ENCODE measurements at regions not wholly inside any gene's neighbourhood (a gene's known extent, or its start where the extent isn't known, plus 50 kb on each side); places are given as distances from the start of the nearest gene placed in this dataset.

- no peak overlapping the region for H3K4me3 Mint-ChIP-seq
- H3K4me1 Mint-ChIP-seq, result no peaks in the 10 kb centered on the region
- no peaks in the 10 kb centered on the region for H3K36me3 Mint-ChIP-seq
- peaks cover 0 to 4% (median 0%) of the 10 kb centered on the region in 3 donors for H3K27me3 Mint-ChIP-seq (ENCODE audit: low read depth in 3 of 3)
- peaks cover 0 to 5% (median 0%) of the 10 kb centered on the region in 6 donors for H3K9me3 Mint-ChIP-seq
- DNase-seq, result no peak
- no peak overlapping the region for H3K27ac Mint-ChIP-seq
Measured at GRCh38 chr2:41924709-41925408, 123.0 kb upstream of the PKDCC start.

DNA sequence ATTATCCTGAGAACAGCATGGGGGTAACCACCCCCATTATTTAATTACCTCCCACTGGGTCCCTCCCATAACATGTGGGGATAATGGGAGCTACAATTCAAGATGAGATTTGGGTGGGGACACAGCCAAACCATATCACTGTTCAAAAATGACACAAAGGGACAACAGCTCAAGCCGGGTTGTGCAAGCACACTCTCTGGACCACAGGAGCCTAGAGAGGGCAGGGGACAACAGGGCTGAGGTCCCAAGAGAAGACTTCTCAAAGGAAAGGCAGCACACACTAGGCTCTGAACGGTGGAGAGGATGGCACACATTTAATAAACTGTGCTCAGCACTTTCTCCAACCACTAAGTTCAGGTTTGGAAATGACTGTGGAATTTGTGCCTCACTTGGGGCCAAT, 122.1 kb upstream of the PKDCC start:
- Mint-ChIP-seq H3K9me3 (peaks cover 0 to 5% (median 0%) of the 10 kb centered on the region in 6 donors), H3K36me3 (no peaks in the 10 kb centered on the region), H3K4me3 (no peak overlapping the region), H3K27ac (no peak overlapping the region), H3K27me3 (ENCODE audit: low read depth in 3 of 3) (peaks cover 0 to 2% (median 0%) of the 10 kb centered on the region in 3 donors), H3K4me1 (no peaks in the 10 kb centered on the region)
- no peak for DNase-seq

DNA sequence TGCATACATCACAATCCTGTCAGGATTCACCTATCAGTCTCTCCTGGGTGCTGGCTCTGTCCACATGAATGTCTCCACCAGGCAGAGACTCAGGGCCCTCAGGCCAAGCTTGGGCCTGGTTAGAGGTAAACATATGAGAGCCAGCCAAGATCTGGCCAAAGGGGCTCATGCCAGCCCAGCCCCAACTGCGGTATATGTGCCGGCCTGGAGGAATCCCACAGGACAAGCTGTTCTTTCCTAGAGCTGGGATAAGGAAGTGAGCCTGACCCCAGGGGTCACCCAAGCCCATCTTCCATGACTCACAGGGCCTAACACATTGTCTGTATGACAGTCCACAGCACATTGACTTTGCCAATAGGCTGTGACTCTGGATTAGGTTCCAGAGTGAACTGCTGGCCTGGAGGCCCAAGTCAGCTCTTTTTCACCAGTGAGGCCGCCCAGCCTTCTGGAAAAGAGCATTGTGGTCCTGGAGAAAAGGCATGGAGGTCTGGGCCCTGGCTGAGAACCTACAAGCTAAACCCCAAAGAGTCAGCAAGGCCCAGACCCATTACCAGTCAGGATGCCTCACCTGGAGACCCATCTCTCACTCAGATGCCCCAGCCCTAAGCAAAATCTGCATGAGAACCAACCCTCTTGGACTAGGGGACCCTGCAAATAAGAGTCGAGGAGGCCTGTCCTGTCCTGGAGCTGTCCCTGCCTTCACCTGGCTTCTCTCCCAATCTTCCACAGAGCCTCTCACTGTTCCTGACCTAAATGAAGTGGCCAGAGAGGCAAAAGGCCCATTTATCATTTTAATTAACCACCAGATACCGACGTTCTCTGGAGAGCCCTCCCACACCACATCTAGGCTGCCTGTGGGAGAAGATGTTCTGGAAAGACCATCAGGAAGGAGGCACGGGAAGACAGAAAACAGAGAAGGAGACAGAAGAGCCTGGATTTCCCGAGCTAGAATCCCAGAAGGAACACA, 120.9 kb upstream of the PKDCC start:
- Mint-ChIP-seq H3K4me1 (no peaks in the 10 kb centered on the region), H3K9me3 (peaks cover 0 to 5% (median 0%) of the 10 kb centered on the region in 6 donors), H3K27me3 (ENCODE audit: low read depth in 3 of 3) (peaks cover 0 to 2% (median 1%) of the 10 kb centered on the region in 3 donors), H3K4me3 (no peak overlapping the region), H3K27ac (no peak overlapping the region), H3K36me3 (no peaks in the 10 kb centered on the region)
- no peak for DNase-seq

DNA sequence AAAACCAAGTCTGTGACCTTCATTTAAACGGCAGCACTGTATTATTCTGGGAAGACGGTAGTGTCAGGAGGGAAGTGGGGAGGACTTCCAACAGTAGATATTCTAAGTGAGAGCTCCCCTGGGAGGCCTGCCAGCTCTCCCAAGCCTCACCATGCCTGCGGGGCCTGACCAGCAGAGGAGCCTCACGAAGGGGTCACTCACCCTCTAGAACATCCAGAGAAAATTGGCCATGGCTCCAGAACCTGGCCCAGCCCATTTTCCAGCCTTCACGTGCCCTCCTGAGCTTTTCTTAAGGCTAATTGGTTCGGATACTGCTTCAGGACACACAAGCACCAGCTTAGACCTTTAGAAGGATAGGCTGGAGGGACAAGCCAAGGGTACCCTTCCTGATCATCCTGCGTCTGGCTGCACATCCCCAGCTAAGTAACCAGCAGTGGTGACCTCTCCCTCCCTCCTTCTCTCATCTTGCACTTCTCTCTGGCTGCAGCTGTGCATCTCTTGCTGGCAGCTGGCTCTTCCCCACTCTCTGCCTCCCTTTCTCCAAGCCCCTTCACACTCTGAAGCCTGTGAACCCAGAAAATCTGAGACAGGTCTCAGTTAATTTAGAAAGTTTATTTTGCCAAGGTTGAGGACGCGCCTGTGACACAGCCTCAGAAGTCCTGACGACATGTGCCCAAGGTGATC, 120.1 kb upstream of the PKDCC start:
- Mint-ChIP-seq H3K27ac (no peak overlapping the region), H3K9me3 (peaks cover 0 to 5% (median 0%) of the 10 kb centered on the region in 6 donors), H3K4me1 (no peaks in the 10 kb centered on the region), H3K27me3 (ENCODE audit: low read depth in 3 of 3) (peaks cover 0 to 2% (median 1%) of the 10 kb centered on the region in 3 donors), H3K36me3 (no peaks in the 10 kb centered on the region), H3K4me3 (no peak overlapping the region)
- no peak for DNase-seq

DNA sequence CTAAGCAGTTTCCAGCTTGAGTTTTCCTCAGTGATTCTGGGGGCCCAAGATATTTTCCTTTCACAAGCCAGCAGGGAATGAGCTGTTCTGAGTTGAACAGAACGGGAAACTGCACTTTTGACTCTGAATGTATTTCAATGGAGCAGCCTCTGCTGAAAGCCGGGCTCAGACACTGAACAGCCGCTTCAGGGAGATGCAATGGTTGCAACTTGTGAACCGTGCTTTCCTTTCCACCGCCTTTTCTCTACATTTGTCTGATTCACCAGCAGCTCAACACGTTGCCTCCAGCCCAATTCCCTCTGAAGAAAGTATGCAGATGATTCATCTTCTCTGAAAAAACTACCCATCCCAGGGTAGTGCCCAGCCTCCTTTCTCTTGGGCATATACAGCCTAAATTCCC, 119.3 kb upstream of the PKDCC start:
- no peak for DNase-seq
- no peaks in the 10 kb centered on the region for H3K36me3 Mint-ChIP-seq
- H3K4me3 Mint-ChIP-seq, result no peak overlapping the region
- H3K27ac Mint-ChIP-seq, result no peak overlapping the region
- peaks cover 0 to 2% (median 1%) of the 10 kb centered on the region in 3 donors for H3K27me3 Mint-ChIP-seq (ENCODE audit: low read depth in 3 of 3)
- H3K9me3 Mint-ChIP-seq, result peaks cover 0 to 5% (median 0%) of the 10 kb centered on the region in 6 donors
- no peaks in the 10 kb centered on the region for H3K4me1 Mint-ChIP-seq

- no peaks in the 10 kb centered on the region for H3K9me3 Mint-ChIP-seq
- H3K4me1 Mint-ChIP-seq, result no peaks in the 10 kb centered on the region
- no peaks in the 10 kb centered on the region for H3K36me3 Mint-ChIP-seq
- H3K4me3 Mint-ChIP-seq, result no peak overlapping the region
- peaks cover 0 to 4% (median 2%) of the 10 kb centered on the region in 3 donors for H3K27me3 Mint-ChIP-seq (ENCODE audit: low read depth in 3 of 3)
- no peak overlapping the region for H3K27ac Mint-ChIP-seq
- no peak for DNase-seq
Measured at GRCh38 chr2:41930807-41931566, 116.8 kb upstream of the PKDCC start.

DNA sequence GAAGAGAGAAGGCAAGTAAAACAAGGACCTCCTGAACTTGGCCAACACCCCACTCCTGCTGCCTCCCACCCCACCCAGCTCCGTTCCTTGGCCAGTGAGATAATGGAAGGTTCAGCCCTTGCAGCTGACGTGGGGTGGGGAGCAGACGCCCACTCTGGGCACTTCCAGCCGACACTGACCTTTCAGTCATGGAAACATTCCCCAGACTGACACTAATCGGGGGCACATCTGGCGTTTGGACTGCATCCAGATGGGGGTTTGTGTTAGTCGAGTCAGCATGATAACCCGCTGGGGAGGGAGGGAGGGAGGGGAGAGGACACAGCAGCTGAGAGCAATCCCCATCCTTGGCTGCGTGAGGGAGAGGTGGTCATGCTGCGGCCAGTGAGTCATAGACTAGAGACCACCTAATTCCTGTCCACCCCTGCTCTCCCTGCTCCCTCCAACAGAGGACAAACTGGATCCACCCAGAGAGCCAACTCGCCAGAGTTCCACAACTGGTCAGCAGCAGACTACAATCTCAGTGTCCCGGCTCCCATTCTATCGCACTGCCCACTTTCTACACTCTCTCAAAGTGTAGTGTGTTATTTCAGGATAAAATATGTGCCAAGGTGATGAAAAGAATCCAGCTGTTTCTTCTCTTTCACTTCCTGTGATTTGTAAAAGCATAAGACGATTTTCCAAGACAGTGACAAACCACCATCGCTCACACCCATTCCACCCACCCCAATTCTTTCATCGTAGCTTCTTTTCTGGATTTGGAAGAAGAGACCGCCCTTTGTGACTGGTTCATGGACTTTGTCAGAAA, 115.4 kb upstream of the PKDCC start:
- peaks cover 0 to 4% (median 2%) of the 10 kb centered on the region in 3 donors for H3K27me3 Mint-ChIP-seq (ENCODE audit: low read depth in 3 of 3)
- H3K4me1 Mint-ChIP-seq, result no peaks in the 10 kb centered on the region
- no peak overlapping the region for H3K4me3 Mint-ChIP-seq
- no peak for DNase-seq
- no peaks in the 10 kb centered on the region for H3K9me3 Mint-ChIP-seq
- no peak overlapping the region for H3K27ac Mint-ChIP-seq
- no peaks in the 10 kb centered on the region for H3K36me3 Mint-ChIP-seq

GRCh38 chr2:41933046-41933420, 114.8 kb upstream of the PKDCC start:
- Mint-ChIP-seq H3K27me3 (ENCODE audit: low read depth in 3 of 3) (peaks cover 0 to 4% (median 2%) of the 10 kb centered on the region in 3 donors), H3K27ac (no peak overlapping the region), H3K9me3 (no peaks in the 10 kb centered on the region), H3K4me1 (no peaks in the 10 kb centered on the region), H3K4me3 (no peak overlapping the region), H3K36me3 (no peaks in the 10 kb centered on the region)
- DNase-seq, result no peak

DNA sequence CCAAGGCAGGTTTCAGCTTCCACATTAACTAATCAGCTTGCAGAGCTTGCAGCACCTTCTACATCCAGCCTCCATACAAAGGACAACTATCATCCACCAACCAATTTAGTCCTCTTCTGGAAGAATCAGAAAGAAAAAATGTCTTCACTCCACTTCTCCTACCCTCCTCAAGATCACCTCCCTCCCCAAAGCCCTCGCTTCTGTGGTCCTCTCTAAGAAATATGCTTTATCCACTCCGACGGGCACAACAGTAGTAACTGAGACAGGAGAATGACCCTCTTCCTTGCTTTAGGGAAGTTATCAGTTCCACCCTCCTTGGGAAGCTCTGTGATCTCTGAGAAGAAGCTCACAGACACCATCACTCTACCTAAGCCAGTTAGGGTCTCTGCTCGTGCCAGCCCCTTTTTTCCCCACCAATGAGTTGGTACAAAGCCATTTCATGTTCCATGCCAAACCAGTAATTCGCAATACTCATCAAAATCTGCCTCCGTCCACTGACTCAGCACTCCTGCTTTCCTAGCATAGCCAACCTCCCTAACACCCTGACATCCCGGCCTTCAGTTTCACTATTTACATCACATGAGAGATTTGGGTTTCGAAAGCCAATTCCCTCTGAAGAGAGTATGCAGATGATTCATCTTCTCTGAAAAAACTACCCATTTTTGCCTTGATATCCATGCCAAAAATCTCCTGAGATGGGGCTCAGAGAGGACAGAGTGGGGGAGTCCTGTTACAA, 114.1 kb upstream of the PKDCC start:
- Mint-ChIP-seq H3K4me1 (no peaks in the 10 kb centered on the region), H3K4me3 (no peak overlapping the region), H3K36me3 (no peaks in the 10 kb centered on the region), H3K27ac (no peak overlapping the region), H3K27me3 (ENCODE audit: low read depth in 3 of 3) (peaks cover 0 to 4% (median 2%) of the 10 kb centered on the region in 3 donors), H3K9me3 (no peaks in the 10 kb centered on the region)
- no peak for DNase-seq

DNA sequence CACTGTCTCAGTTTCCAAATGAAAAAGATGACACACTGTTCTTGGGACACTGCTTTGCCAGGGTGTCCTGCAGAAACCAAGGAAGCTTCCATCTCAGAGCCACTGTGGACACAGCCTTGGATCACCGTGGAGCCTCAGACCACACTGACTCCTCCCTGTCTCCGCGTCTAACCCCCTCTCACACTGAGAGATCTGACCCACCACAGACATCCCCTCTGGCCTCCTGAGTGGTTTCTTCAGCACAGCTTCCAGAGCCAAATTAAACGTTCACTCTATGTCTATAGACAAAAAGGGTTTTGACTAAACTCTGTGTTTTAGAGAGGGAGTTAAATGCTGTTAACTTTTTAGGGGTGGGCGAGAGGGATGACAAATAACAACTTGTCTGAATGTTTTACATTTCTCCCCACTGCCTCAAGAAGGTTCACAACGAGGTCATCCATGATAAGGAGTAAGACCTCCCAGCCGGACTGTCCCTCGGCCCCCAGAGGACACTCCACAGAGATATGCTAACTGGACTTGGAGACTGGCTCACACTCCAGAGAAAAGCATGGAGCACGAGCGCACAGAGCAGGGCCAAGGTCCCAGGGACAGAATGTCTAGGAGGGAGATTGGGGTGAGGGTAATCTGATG, 113.4 kb upstream of the PKDCC start:
- H3K4me3 Mint-ChIP-seq, result no peak overlapping the region
- H3K27ac Mint-ChIP-seq, result peak overlapping the region in 1 of 6 donors; percentile 14
- no peaks in the 10 kb centered on the region for H3K4me1 Mint-ChIP-seq
- H3K9me3 Mint-ChIP-seq, result no peaks in the 10 kb centered on the region
- no peak for DNase-seq
- no peaks in the 10 kb centered on the region for H3K36me3 Mint-ChIP-seq
- peaks cover 0 to 4% (median 0%) of the 10 kb centered on the region in 3 donors for H3K27me3 Mint-ChIP-seq (ENCODE audit: low read depth in 3 of 3)

- peak overlapping the region in 1 of 6 donors; percentile 14 for H3K27ac Mint-ChIP-seq
- H3K27me3 Mint-ChIP-seq (ENCODE audit: low read depth in 3 of 3), result peaks cover 0 to 4% (median 0%) of the 10 kb centered on the region in 3 donors
- H3K36me3 Mint-ChIP-seq, result no peaks in the 10 kb centered on the region
- no peaks in the 10 kb centered on the region for H3K4me1 Mint-ChIP-seq
- H3K4me3 Mint-ChIP-seq, result no peak overlapping the region
- no peak for DNase-seq
- no peaks in the 10 kb centered on the region for H3K9me3 Mint-ChIP-seq
Measured at GRCh38 chr2:41935002-41935401, 112.8 kb upstream of the PKDCC start.

- Mint-ChIP-seq H3K9me3 (no peaks in the 10 kb centered on the region), H3K27me3 (ENCODE audit: low read depth in 3 of 3) (peaks cover 0 to 4% (median 2%) of the 10 kb centered on the region in 3 donors), H3K27ac (no peak overlapping the region), H3K36me3 (no peaks in the 10 kb centered on the region), H3K4me1 (no peaks in the 10 kb centered on the region), H3K4me3 (no peak overlapping the region)
- no peak for DNase-seq
Measured at GRCh38 chr2:41935825-41936224, 112.0 kb upstream of the PKDCC start.

All from immature natural killer cell (primary cell).